MM.1S (cell line): ENCODE measurements at regions not wholly inside any gene's neighbourhood (a gene's known extent, or its start where the extent isn't known, plus 50 kb on each side); places are given as distances from the start of the nearest gene placed in this dataset.

Experiments
- DNase-seq: peaks from one replicate; pipeline ENCODE4 v3.0.0-alpha.2; 2015
- H2AFZ ChIP-seq: fragments of 300-600 bp; sonication (generic); 2 replicates; pipeline ENCODE4 v1.6.0; 2016; ENCODE audit warnings: antibody characterized with exemption, low read length
- H3F3A ChIP-seq: fragments of 300-600 bp; sonication (generic); 2 replicates; pipeline ENCODE4 v1.6.1; 2016; ENCODE audit warnings: mild to moderate bottlenecking, antibody characterized with exemption, low read length, moderate library complexity, mixed read lengths; ENCODE audit not compliant: insufficient read depth
- H3K27ac ChIP-seq: fragments of 300-600 bp; sonication (generic); 2 replicates; pipeline ENCODE4 v1.5.1; 2016; ENCODE audit warnings: mild to moderate bottlenecking, low read length
- H3K27me3 ChIP-seq: fragments of 300-600 bp; sonication (generic); replicated peaks from 2 replicates; pipeline ENCODE4 v1.6.0; 2016; ENCODE audit warnings: low read length; ENCODE audit not compliant: insufficient read depth
- H3K36me3 ChIP-seq: fragments of 300-600 bp; sonication (generic); replicated peaks from 2 replicates; pipeline ENCODE4 v1.6.1; 2016; ENCODE audit warnings: mild to moderate bottlenecking, low read length, mixed read lengths; ENCODE audit not compliant: insufficient read depth
- H3K4me1 ChIP-seq: fragments of 300-600 bp; sonication (generic); 2 replicates; pipeline ENCODE4 v1.6.1; 2016; ENCODE audit warnings: low read length, mixed read lengths
- H3K4me2 ChIP-seq: fragments of 300-600 bp; sonication (generic); 2 replicates; pipeline ENCODE4 v1.6.0; 2016; ENCODE audit warnings: low read depth, low read length
- H3K4me3 ChIP-seq: fragments of 300-600 bp; sonication (generic); 2 replicates; pipeline ENCODE4 v1.5.1; 2016; ENCODE audit warnings: low read length, mixed read lengths
- H3K79me2 ChIP-seq: fragments of 300-600 bp; sonication (generic); 2 replicates; pipeline ENCODE4 v1.6.1; 2016; ENCODE audit warnings: mixed run types, low read length, mixed read lengths
- H3K9ac ChIP-seq: fragments of 300-600 bp; sonication (generic); 2 replicates; pipeline ENCODE4 v1.6.1; 2016; ENCODE audit warnings: low read length, mixed read lengths
- H3K9me2 ChIP-seq: fragments of 300-600 bp; sonication (generic); replicated peaks from 2 replicates; pipeline ENCODE4 v1.6.1; 2016; ENCODE audit warnings: mild to moderate bottlenecking, low read length, mixed read lengths; ENCODE audit not compliant: insufficient read depth
- H3K9me3 ChIP-seq: fragments of 300-600 bp; sonication (generic); replicated peaks from 2 replicates; pipeline ENCODE4 v1.6.1; 2016; ENCODE audit warnings: mild to moderate bottlenecking, low read length, mixed read lengths; ENCODE audit not compliant: insufficient read depth
- H4K20me1 ChIP-seq: fragments of 300-600 bp; sonication (generic); 2 replicates; pipeline ENCODE4 v1.6.1; 2016; ENCODE audit warnings: mild to moderate bottlenecking, low read length, moderate library complexity, mixed read lengths; ENCODE audit not compliant: insufficient read depth
- EZH2 ChIP-seq: fragments of 300-600 bp; sonication (generic); optimal IDR thresholded peaks from 2 replicates; pipeline ENCODE3; 2017; ENCODE audit warnings: low read depth, mild to moderate bottlenecking, antibody characterized with exemption, low read length, mixed read lengths
- EZH2phosphoT487 ChIP-seq: fragments of 300-600 bp; sonication (generic); IDR thresholded peaks from 2 replicates; pipeline ENCODE4 v1.6.1; 2018; ENCODE audit warnings: antibody characterized with exemption, low read length
- TF ChIP-seq, protein P1 (sequence below): fragments of 300-600 bp; sonication (generic); IDR thresholded peaks from 2 replicates; pipeline ENCODE4 v1.5.1; 2016; ENCODE audit warnings: antibody characterized with exemption, low read length, mixed read lengths

DNA sequence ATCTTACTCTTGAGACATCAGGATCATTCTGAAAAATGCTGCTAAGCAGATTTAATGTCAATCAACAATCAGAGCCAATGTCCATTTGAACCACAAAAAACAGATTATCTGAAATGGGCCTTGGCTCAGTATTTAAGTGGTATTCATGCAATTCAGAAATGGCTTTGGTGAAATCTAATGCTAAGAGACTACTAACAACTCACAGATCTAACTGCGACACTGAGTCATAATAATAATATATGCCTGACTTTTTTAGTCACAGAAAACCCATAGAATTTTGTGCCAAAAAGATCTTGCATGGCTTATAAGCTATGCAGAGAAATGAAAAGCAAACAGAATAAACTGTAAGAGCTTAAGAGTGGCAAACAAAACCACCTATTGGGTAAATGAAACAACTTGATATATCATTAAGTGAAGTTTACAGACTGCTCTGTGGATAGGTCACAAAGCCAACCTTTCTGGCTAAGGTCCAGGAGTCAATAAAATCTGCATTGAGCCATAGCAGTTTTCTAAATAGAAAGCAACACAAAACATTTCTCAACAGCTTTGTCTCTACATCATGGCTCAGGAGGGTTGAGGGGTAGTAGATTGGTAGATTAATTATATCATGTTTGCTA lies 234.3 kb downstream of the LRATD1 start:
- H3K79me2 ChIP-seq, result no peaks in the 10 kb centered on the region
- no peaks in the 10 kb centered on the region for H3F3A ChIP-seq
- H3K4me2 ChIP-seq, result no peak overlapping the region
- no peak overlapping the region for H3K9ac ChIP-seq
- DNase-seq, result no peak
- TF ChIP-seq, protein P1, sequence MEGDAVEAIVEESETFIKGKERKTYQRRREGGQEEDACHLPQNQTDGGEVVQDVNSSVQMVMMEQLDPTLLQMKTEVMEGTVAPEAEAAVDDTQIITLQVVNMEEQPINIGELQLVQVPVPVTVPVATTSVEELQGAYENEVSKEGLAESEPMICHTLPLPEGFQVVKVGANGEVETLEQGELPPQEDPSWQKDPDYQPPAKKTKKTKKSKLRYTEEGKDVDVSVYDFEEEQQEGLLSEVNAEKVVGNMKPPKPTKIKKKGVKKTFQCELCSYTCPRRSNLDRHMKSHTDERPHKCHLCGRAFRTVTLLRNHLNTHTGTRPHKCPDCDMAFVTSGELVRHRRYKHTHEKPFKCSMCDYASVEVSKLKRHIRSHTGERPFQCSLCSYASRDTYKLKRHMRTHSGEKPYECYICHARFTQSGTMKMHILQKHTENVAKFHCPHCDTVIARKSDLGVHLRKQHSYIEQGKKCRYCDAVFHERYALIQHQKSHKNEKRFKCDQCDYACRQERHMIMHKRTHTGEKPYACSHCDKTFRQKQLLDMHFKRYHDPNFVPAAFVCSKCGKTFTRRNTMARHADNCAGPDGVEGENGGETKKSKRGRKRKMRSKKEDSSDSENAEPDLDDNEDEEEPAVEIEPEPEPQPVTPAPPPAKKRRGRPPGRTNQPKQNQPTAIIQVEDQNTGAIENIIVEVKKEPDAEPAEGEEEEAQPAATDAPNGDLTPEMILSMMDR, result no peak
- TF ChIP-seq EZH2, result no peak
- TF ChIP-seq EZH2phosphoT487, result no peak
- no peak overlapping the region for H2AFZ ChIP-seq
- no peaks in the 10 kb centered on the region for H3K36me3 ChIP-seq
- no peaks in the 10 kb centered on the region for H3K4me1 ChIP-seq
- H3K27ac ChIP-seq, result no peak overlapping the region
- no peaks in the 10 kb centered on the region for H3K9me3 ChIP-seq
- no peaks in the 10 kb centered on the region for H4K20me1 ChIP-seq
- no peaks in the 10 kb centered on the region for H3K9me2 ChIP-seq
- no peaks in the 10 kb centered on the region for H3K27me3 ChIP-seq
- no peak overlapping the region for H3K4me3 ChIP-seq

DNA sequence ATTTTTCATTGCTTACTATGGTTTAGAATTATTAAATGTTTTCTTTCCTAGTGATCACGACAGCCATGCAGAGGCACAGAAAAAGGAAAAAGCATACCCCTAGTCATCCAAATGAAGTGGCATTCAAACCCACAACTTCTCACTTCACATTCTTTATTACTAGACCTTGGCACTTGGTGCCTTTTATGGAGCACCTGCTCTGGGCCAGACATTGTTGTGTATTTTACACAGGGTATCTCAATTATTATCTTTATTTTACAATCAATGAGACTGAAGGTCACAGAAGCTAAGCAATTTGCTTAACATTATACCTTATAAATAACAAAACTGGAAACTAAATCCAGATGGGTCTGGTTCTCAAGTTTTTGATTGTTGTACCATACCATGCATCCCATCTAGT lies 235.3 kb downstream of the LRATD1 start:
- H4K20me1 ChIP-seq, result no peaks in the 10 kb centered on the region
- H3K4me1 ChIP-seq, result no peaks in the 10 kb centered on the region
- H3K36me3 ChIP-seq, result no peaks in the 10 kb centered on the region
- no peaks in the 10 kb centered on the region for H3F3A ChIP-seq
- H3K9me3 ChIP-seq, result no peaks in the 10 kb centered on the region
- H2AFZ ChIP-seq, result no peak overlapping the region
- no peak overlapping the region for H3K9ac ChIP-seq
- H3K4me3 ChIP-seq, result no peak overlapping the region
- no peak for TF ChIP-seq EZH2
- H3K4me2 ChIP-seq, result no peak overlapping the region
- DNase-seq, result no peak
- H3K27ac ChIP-seq, result no peak overlapping the region
- no peaks in the 10 kb centered on the region for H3K79me2 ChIP-seq
- H3K9me2 ChIP-seq, result no peaks in the 10 kb centered on the region
- no peaks in the 10 kb centered on the region for H3K27me3 ChIP-seq

GRCh38 chr2:14872779-14873325 lies 240.3 kb downstream of the LRATD1 start:
- no peak overlapping the region for H3K4me2 ChIP-seq
- H2AFZ ChIP-seq, result no peak overlapping the region
- no peak overlapping the region for H3K4me3 ChIP-seq
- no peak overlapping the region for H3K27ac ChIP-seq
- no peaks in the 10 kb centered on the region for H4K20me1 ChIP-seq
- no peaks in the 10 kb centered on the region for H3K9me2 ChIP-seq
- H3K9me3 ChIP-seq, result no peaks in the 10 kb centered on the region
- no peaks in the 10 kb centered on the region for H3K79me2 ChIP-seq
- no peak overlapping the region for H3K9ac ChIP-seq
- DNase-seq, result no peak
- no peak for TF ChIP-seq EZH2
- no peak for TF ChIP-seq EZH2phosphoT487
- TF ChIP-seq, protein P1, result no peak
- H3F3A ChIP-seq, result no peaks in the 10 kb centered on the region
- H3K27me3 ChIP-seq, result no peaks in the 10 kb centered on the region
- no peaks in the 10 kb centered on the region for H3K36me3 ChIP-seq
- H3K4me1 ChIP-seq, result no peaks in the 10 kb centered on the region

GRCh38 chr2:14881651-14882327 lies 249.3 kb downstream of the LRATD1 start:
- H3K9ac ChIP-seq, result no peak overlapping the region
- no peak overlapping the region for H2AFZ ChIP-seq
- H3K36me3 ChIP-seq, result no peaks in the 10 kb centered on the region
- H3K9me3 ChIP-seq, result no peaks in the 10 kb centered on the region
- no peak overlapping the region for H3K4me2 ChIP-seq
- no peak for DNase-seq
- TF ChIP-seq, protein P1, result no peak
- TF ChIP-seq EZH2phosphoT487 (no peak), EZH2 (no peak)
- no peaks in the 10 kb centered on the region for H3K27me3 ChIP-seq
- H4K20me1 ChIP-seq, result no peaks in the 10 kb centered on the region
- no peaks in the 10 kb centered on the region for H3K79me2 ChIP-seq
- no peaks in the 10 kb centered on the region for H3F3A ChIP-seq
- no peaks in the 10 kb centered on the region for H3K4me1 ChIP-seq
- no peak overlapping the region for H3K4me3 ChIP-seq
- H3K9me2 ChIP-seq, result no peaks in the 10 kb centered on the region
- H3K27ac ChIP-seq, result no peak overlapping the region
